Liver (tissue), 3 donors: ENCODE measurements at regions not wholly inside any gene's neighbourhood (a gene's known extent, or its start where the extent isn't known, plus 50 kb on each side); places are given as distances from the start of the nearest gene placed in this dataset.

ENCODE experiments used
- CTCF ChIP-seq: fragments of 150-350 bp; IDR thresholded peaks from 2 replicates; pipeline ENCODE4 v1.5.1; 2017; ENCODE audit warnings: improper control_type of control experiment, low read depth, low read length; ENCODE audit not compliant: missing input control
- EGR1 ChIP-seq, 2 donors: IDR thresholded peaks; 2 replicates each; pipeline ENCODE4 v1.6.1; 2016 to 2018; ENCODE audit warnings: antibody characterized with exemption in 2 of 2, low read depth in 2 of 2
- GABPA ChIP-seq, 2 donors: IDR thresholded peaks in 1 of 2; conservative IDR thresholded peaks in 1 of 2; 2 replicates each; pipeline ENCODE4 v1.6.1; 2016; ENCODE audit warnings: antibody characterized with exemption in 2 of 2, mild to moderate bottlenecking in 1 of 2, moderate library complexity in 1 of 2
- RAD21 ChIP-seq, 2 donors: IDR thresholded peaks; 2 replicates each; pipeline ENCODE4 v1.6.1; 2016; ENCODE audit warnings: antibody characterized with exemption in 2 of 2, mild to moderate bottlenecking in 2 of 2
- YY1 ChIP-seq: IDR thresholded peaks from 2 replicates; pipeline ENCODE4 v1.6.1; 2016; ENCODE audit warnings: antibody characterized with exemption, mild to moderate bottlenecking
- TF ChIP-seq, protein P1 (sequence below): IDR thresholded peaks from 2 replicates; pipeline ENCODE4 v1.6.1; 2016; ENCODE audit warnings: antibody characterized with exemption
- donor health status: healthy.
- donor health status: healthy.

GRCh38 chr13:70890289-70890688 lies 782.0 kb upstream of the KLHL1 start:
- TF ChIP-seq CTCF (no peak), GABPA (IDR thresholded peaks at IDR 0.05 in 1 of 2, conservative IDR thresholded peaks at IDR 0.05 in 1 of 2) (no peak), EGR1 (IDR thresholded peaks at IDR 0.05; ENCODE audit: low read depth in 2 of 2) (no peak), YY1 (no peak), RAD21 (IDR thresholded peaks at IDR 0.05) (no peak)
- TF ChIP-seq, protein P1, sequence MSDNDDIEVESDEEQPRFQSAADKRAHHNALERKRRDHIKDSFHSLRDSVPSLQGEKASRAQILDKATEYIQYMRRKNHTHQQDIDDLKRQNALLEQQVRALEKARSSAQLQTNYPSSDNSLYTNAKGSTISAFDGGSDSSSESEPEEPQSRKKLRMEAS: no peak
